Mesodermal cell (in vitro differentiated cells): ENCODE measurements at regions not wholly inside any gene's neighbourhood (a gene's known extent, or its start where the extent isn't known, plus 50 kb on each side); places are given as distances from the start of the nearest gene placed in this dataset.

Experiments
- H3K27ac ChIP-seq: 2 replicates; pipeline ENCODE4 v1.7.0; 2013; ENCODE audit warnings: mild to moderate bottlenecking, low read depth, low read length, moderate library complexity; ENCODE audit not compliant: severe bottlenecking
- H3K36me3 ChIP-seq: 2 replicates; pipeline ENCODE4 v1.7.1; 2013; ENCODE audit warnings: mild to moderate bottlenecking, low read length, moderate library complexity; ENCODE audit not compliant: control insufficient read depth, insufficient read depth
- H3K4me1 ChIP-seq: one replicate; pipeline ENCODE4 v1.7.1; 2013; ENCODE audit warnings: mild to moderate bottlenecking, low read length; ENCODE audit not compliant: insufficient read depth, control insufficient read depth, poor library complexity, severe bottlenecking
- H3K4me3 ChIP-seq: 2 replicates; pipeline ENCODE4 v1.7.0; 2013; ENCODE audit warnings: low read length, control low read depth, mild to moderate bottlenecking; ENCODE audit not compliant: insufficient read depth, poor library complexity, severe bottlenecking; ENCODE audit errors: extremely low read depth
- H3K9me3 ChIP-seq: 2 replicates; pipeline ENCODE4 v1.7.1; 2013; ENCODE audit warnings: mild to moderate bottlenecking, low read length, moderate library complexity; ENCODE audit not compliant: control insufficient read depth
- WGBS, 2 experiments: methylation state at CpG; one replicate each; pipeline ENCODE4 v1.1.5; 2013; ENCODE audit warnings: missing lambda C conversion rate in 2 of 2; ENCODE audit not compliant: insufficient coverage in 2 of 2; 5-methylcytosine and 5-hydroxymethylcytosine counted together

DNA sequence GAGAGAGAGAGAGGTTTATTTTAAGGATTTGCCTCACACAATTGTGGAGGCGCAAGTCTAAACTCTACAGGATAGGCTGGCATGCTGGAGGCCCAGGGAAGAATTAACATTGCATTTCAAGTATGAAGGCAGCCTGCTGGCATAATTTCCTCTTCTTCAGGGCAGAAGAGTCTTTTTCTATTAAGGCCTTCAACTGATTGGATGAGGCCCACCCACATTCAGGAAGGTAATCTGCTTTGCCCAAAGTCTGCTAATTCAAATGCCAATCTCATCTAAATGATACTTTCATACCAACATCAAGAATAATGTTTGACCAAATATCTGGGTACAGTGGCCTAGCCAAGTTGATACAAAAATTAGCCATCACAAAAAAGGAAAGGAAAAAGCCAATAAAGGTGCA lies 258.1 kb upstream of the MDFIC2 start:
- Histone ChIP-seq H3K4me1 (no peaks in the 10 kb centered on the region), H3K9me3 (no peaks in the 10 kb centered on the region), H3K4me3 (no peak overlapping the region), H3K36me3 (no peaks in the 10 kb centered on the region), H3K27ac (no peak overlapping the region)
- 100% methylated on average over 1 of the region's 1 CpG; no CpG with 5 or more reads in 1 of the 2 experiments for WGBS, 2 experiments

DNA sequence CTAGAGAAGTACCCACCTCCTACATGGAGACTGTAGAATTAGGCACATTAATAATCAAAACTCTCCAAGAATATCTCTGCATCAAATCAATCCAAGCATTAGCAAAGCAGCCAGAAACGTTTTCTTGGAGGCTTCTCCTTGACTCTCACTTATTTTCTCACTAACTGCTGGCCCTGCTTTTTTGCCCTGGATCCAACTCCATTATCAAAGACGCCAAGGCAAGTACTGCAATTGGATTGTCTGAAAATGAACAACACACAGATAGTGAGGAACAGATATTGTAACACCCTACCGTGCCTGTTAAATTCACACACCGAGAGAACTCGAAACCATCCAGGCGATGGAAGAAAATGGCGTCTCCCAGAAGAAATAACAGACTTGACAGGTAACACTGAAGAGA lies 256.2 kb upstream of the MDFIC2 start:
- WGBS, 2 experiments, result 92 to 93% methylated on average over 6 to 7 of the region's 7 CpGs
- Histone ChIP-seq H3K4me1 (no peaks in the 10 kb centered on the region), H3K4me3 (no peak overlapping the region), H3K36me3 (no peaks in the 10 kb centered on the region), H3K27ac (no peak overlapping the region), H3K9me3 (no peaks in the 10 kb centered on the region)

DNA sequence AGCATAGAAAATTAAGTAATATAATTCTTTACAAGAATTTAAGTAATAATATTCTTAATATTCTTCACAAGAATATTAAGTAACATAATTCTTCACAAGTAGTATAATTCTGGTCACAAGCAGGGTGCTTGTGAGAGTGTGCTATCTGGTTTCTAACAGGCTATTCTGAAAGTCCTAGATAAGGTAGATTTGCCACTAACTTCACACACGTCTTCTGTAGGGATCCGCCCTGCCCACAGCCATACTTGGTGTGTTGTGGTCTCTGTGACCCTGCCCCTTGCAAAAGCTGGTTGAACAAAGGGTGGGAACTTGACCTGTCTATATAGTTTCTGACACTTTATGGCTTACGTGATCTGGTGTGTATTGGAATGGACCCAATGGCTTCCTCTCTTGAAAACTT lies 253.4 kb upstream of the MDFIC2 start:
- H3K9me3 ChIP-seq, result no peaks in the 10 kb centered on the region
- no peak overlapping the region for H3K27ac ChIP-seq
- no peak overlapping the region for H3K4me3 ChIP-seq
- no peaks in the 10 kb centered on the region for H3K4me1 ChIP-seq
- no peaks in the 10 kb centered on the region for H3K36me3 ChIP-seq
- WGBS, 2 experiments, result 96 to 97% methylated on average over 3 of the region's 3 CpGs

DNA sequence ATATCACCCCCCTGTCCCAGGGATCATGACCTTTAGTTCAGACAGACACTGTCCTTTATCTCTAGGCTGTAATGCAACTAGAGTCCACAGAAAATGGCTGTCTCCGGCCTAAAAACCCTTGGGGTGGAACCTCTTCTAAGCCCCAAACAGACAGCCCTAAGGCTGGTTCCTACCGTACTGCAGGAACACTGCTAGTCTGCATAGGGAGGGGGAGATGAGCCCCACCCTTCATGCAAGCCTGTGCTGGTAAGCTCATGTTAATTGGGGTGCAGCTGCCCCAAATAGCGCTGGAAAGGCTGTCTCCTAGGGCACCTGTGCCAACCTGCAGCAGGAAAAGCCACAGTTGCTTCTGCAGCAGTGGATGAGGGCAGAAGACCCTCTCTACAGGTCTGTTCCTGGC lies 252.1 kb upstream of the MDFIC2 start:
- H3K9me3 ChIP-seq, result no peaks in the 10 kb centered on the region
- WGBS, 2 experiments, result 78 to 100% methylated on average over 1 of the region's 3 CpGs
- no peak overlapping the region for H3K4me3 ChIP-seq
- no peaks in the 10 kb centered on the region for H3K36me3 ChIP-seq
- H3K4me1 ChIP-seq, result no peaks in the 10 kb centered on the region
- no peak overlapping the region for H3K27ac ChIP-seq

- Histone ChIP-seq H3K4me1 (no peaks in the 10 kb centered on the region), H3K27ac (no peak overlapping the region), H3K9me3 (no peaks in the 10 kb centered on the region), H3K4me3 (no peak overlapping the region), H3K36me3 (no peaks in the 10 kb centered on the region)
- WGBS, 2 experiments, result 79 to 91% methylated on average over 1 to 2 of the region's 3 CpGs
Measured at GRCh38 chr3:70561796-70562195, 249.4 kb upstream of the MDFIC2 start.

- no peak overlapping the region for H3K27ac ChIP-seq
- H3K9me3 ChIP-seq, result no peaks in the 10 kb centered on the region
- no peaks in the 10 kb centered on the region for H3K36me3 ChIP-seq
- H3K4me3 ChIP-seq, result no peak overlapping the region
- 44% methylated on average over 2 of the region's 2 CpGs; no CpG with 5 or more reads in 1 of the 2 experiments for WGBS, 2 experiments
- H3K4me1 ChIP-seq, result no peaks in the 10 kb centered on the region
Measured at GRCh38 chr3:70558956-70559355, 246.5 kb upstream of the MDFIC2 start.

DNA sequence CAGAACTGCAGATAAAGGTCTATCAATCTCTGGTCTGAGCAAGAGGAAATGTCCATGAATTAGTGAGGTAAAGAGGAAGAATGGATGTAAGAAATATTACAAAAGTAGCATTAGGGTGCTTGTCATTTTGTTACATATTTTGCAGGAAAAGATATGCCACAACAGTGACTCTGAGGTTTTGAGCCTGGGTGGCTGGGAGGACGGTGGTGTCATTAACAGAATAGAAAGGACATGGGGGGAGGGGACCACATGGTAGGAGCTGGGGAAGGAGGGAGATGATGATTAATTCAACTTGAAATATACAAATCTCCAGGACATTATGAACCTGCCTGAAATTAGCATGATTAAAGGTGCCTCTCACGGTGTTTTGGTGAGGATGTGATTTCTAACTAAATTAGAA lies 245.5 kb upstream of the MDFIC2 start:
- Histone ChIP-seq H3K36me3 (no peaks in the 10 kb centered on the region), H3K4me1 (no peaks in the 10 kb centered on the region), H3K27ac (no peak overlapping the region), H3K4me3 (no peak overlapping the region), H3K9me3 (no peaks in the 10 kb centered on the region)
- WGBS, 2 experiments, result no CpG with 5 or more reads among the region's 2 CpGs

GRCh38 chr3:70556056-70556455 lies 243.6 kb upstream of the MDFIC2 start:
- H3K27ac ChIP-seq, result no peak overlapping the region
- 100% methylated on average over 2 of the region's 3 CpGs; no CpG with 5 or more reads in 1 of the 2 experiments for WGBS, 2 experiments
- H3K4me1 ChIP-seq, result no peaks in the 10 kb centered on the region
- no peak overlapping the region for H3K4me3 ChIP-seq
- no peaks in the 10 kb centered on the region for H3K9me3 ChIP-seq
- H3K36me3 ChIP-seq, result no peaks in the 10 kb centered on the region

DNA sequence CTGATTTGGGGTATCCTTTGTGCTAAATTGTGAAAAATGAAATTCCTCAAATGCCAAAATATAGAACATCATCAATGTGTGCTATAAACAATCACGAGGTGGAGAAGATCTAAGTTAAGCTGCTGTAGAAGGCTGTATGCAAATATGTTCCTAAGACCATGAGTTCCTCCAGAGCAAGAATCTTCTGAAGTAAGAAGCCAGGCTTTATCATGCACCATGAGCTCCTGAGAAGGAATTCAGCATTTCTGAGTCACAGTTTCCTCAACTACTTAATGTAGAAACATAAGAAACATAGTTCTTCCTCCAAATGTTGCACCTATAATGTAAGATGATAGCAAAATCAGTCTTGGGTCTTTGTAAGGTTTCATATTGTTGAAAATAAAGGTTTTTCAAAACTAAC lies 241.7 kb upstream of the MDFIC2 start:
- no peaks in the 10 kb centered on the region for H3K36me3 ChIP-seq
- no peaks in the 10 kb centered on the region for H3K9me3 ChIP-seq
- no peaks in the 10 kb centered on the region for H3K4me1 ChIP-seq
- no peak overlapping the region for H3K4me3 ChIP-seq
- 60% methylated on average over 1 of the region's 1 CpG; no CpG with 5 or more reads in 1 of the 2 experiments for WGBS, 2 experiments
- H3K27ac ChIP-seq, result no peak overlapping the region

- Histone ChIP-seq H3K36me3 (no peaks in the 10 kb centered on the region), H3K4me1 (no peaks in the 10 kb centered on the region), H3K4me3 (no peak overlapping the region), H3K9me3 (no peaks in the 10 kb centered on the region), H3K27ac (no peak overlapping the region)
- WGBS, 2 experiments, result 77% methylated on average over 8 to 9 of the region's 9 CpGs
Measured at GRCh38 chr3:70550723-70551319, 238.4 kb upstream of the MDFIC2 start.

GRCh38 chr3:70546679-70547078 lies 234.2 kb upstream of the MDFIC2 start:
- WGBS, 2 experiments, result 100% methylated on average over 1 of the region's 4 CpGs
- H3K9me3 ChIP-seq, result no peaks in the 10 kb centered on the region
- no peaks in the 10 kb centered on the region for H3K36me3 ChIP-seq
- H3K4me3 ChIP-seq, result no peak overlapping the region
- no peak overlapping the region for H3K27ac ChIP-seq
- no peaks in the 10 kb centered on the region for H3K4me1 ChIP-seq
